ENCODE measurements at regions not wholly inside any gene's neighbourhood (a gene's known extent, or its start where the extent isn't known, plus 50 kb on each side); places are given as distances from the start of the nearest gene placed in this dataset.

DNA sequence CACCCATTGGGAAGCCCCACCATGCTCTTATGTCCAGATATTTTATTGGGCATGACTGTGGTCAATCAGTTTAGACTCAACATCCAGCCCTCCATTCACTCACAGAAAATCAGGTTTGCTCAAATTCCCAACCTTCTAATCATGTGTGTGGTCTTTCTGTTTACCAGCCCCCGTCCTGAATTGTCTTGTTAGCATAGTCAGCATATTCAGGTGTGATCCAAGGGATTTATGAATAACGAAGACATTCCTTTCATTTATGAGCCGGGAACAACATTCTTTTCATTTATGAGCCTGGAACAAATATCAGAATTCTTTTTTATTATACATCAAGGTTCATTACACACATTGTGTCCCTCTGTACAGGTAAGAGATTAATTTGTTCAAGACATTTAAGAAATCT is 376.3 kb upstream of the POM121L12 start:
- H3K36me3 Mint-ChIP-seq (ENCODE audit: insufficient read depth) = no peaks in the 10 kb centered on the region
- DNase-seq (ENCODE audit: low spot score in 2 of 2) = no peak
- no peak for ATAC-seq (replicated peaks; ENCODE audit: extremely low read depth, poor library complexity, severe bottlenecking)
- no peak overlapping the region for H3K27ac Mint-ChIP-seq (ENCODE audit: low read depth)
- H3K4me3 Mint-ChIP-seq = no peak overlapping the region
- peaks cover 16% of the 10 kb centered on the region for H3K9me3 Mint-ChIP-seq
- no peaks in the 10 kb centered on the region for H3K4me1 Mint-ChIP-seq
- H3K27me3 Mint-ChIP-seq = no peaks in the 10 kb centered on the region

- H3K9me3 Mint-ChIP-seq = peaks cover 24% of the 10 kb centered on the region
- H3K27me3 Mint-ChIP-seq = no peaks in the 10 kb centered on the region
- H3K36me3 Mint-ChIP-seq (ENCODE audit: insufficient read depth) = no peaks in the 10 kb centered on the region
- no peak for DNase-seq (ENCODE audit: low spot score in 2 of 2)
- H3K4me3 Mint-ChIP-seq = no peak overlapping the region
- H3K4me1 Mint-ChIP-seq = no peaks in the 10 kb centered on the region
- H3K27ac Mint-ChIP-seq (ENCODE audit: low read depth) = no peak overlapping the region
- no peak for ATAC-seq (replicated peaks; ENCODE audit: extremely low read depth, poor library complexity, severe bottlenecking)
Observed at GRCh38 chr7:52656098-52656497, 379.3 kb upstream of the POM121L12 start.

- peaks cover 21% of the 10 kb centered on the region for H3K9me3 Mint-ChIP-seq
- H3K36me3 Mint-ChIP-seq (ENCODE audit: insufficient read depth) = no peaks in the 10 kb centered on the region
- no peak overlapping the region for H3K27ac Mint-ChIP-seq (ENCODE audit: low read depth)
- no peak overlapping the region for H3K4me3 Mint-ChIP-seq
- H3K4me1 Mint-ChIP-seq = no peaks in the 10 kb centered on the region
- no peaks in the 10 kb centered on the region for H3K27me3 Mint-ChIP-seq
- DNase-seq (ENCODE audit: low spot score in 2 of 2) (no peak), ATAC-seq (replicated peaks; ENCODE audit: extremely low read depth, poor library complexity, severe bottlenecking) (no peak)
Observed at GRCh38 chr7:52652621-52653020, 382.8 kb upstream of the POM121L12 start.

- Mint-ChIP-seq H3K4me3 (no peak overlapping the region), H3K27me3 (no peaks in the 10 kb centered on the region), H3K4me1 (no peaks in the 10 kb centered on the region), H3K9me3 (peaks cover 21% of the 10 kb centered on the region), H3K27ac (ENCODE audit: low read depth) (no peak overlapping the region), H3K36me3 (ENCODE audit: insufficient read depth) (no peaks in the 10 kb centered on the region)
- DNase-seq (ENCODE audit: low spot score in 2 of 2) (no peak), ATAC-seq (replicated peaks; ENCODE audit: extremely low read depth, poor library complexity, severe bottlenecking) (no peak)
Observed at GRCh38 chr7:52648872-52649271, 386.6 kb upstream of the POM121L12 start.

- ATAC-seq (replicated peaks; ENCODE audit: extremely low read depth, poor library complexity, severe bottlenecking) = no peak
- Mint-ChIP-seq H3K4me3 (no peak overlapping the region), H3K27me3 (no peaks in the 10 kb centered on the region), H3K9me3 (peaks cover 12% of the 10 kb centered on the region), H3K27ac (ENCODE audit: low read depth) (no peak overlapping the region), H3K36me3 (ENCODE audit: insufficient read depth) (no peaks in the 10 kb centered on the region), H3K4me1 (no peaks in the 10 kb centered on the region)
- no peak for DNase-seq (ENCODE audit: low spot score in 2 of 2)
Observed at GRCh38 chr7:52647046-52647445, 388.4 kb upstream of the POM121L12 start.

DNA sequence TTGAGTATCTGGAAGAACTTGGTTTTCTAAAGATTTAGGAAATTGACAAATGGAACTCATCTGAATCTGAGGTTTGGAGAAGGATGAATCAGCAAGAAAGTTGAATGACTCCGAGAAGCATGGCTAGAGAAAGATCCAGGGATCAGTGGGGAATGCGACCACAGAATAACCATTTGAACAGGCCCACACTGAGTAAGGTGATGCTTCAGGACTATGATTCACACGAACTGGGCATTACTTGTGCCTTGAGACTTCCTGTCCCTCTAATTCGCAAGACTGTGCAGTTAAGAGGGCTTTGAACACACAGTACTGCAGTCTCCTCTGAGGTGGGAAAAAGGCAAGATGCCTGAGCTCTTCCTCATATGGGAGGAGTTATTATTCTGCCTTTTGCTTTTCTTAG is 395.5 kb upstream of the POM121L12 start:
- no peak overlapping the region for H3K4me3 Mint-ChIP-seq
- DNase-seq (ENCODE audit: low spot score in 2 of 2) = no peak

DNA sequence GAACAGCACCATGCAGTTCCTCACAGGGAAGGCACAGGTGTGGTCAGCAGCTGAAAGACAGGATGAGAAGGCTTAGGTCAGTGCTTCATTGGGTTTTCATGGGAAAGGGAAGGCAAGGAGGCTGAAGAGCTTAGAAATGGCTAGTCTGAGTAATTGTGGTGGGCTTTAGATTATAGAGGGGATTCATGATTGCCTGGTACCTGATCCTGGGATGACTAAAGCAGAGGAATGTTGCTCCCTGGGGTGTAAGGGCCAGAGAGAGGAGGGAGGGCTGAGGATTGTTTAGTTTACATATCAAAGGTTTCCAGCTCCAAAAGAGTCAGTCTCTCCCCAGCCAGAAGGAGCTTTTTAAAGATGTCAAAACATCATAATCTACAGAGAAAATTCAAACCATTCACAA is 396.3 kb upstream of the POM121L12 start:
- H3K4me1 Mint-ChIP-seq = no peaks in the 10 kb centered on the region
- no peak for ATAC-seq (replicated peaks; ENCODE audit: extremely low read depth, poor library complexity, severe bottlenecking)
- no peaks in the 10 kb centered on the region for H3K27me3 Mint-ChIP-seq
- no peaks in the 10 kb centered on the region for H3K36me3 Mint-ChIP-seq (ENCODE audit: insufficient read depth)
- H3K27ac Mint-ChIP-seq (ENCODE audit: low read depth) = no peak overlapping the region
- no peak overlapping the region for H3K4me3 Mint-ChIP-seq
- H3K9me3 Mint-ChIP-seq = peaks cover 21% of the 10 kb centered on the region
- no peak for DNase-seq (ENCODE audit: low spot score in 2 of 2)

More for the DNA sequence above, 395.5 kb upstream of the POM121L12 start:
- Mint-ChIP-seq H3K4me1 (no peaks in the 10 kb centered on the region), H3K9me3 (peaks cover 21% of the 10 kb centered on the region), H3K27me3 (no peaks in the 10 kb centered on the region), H3K27ac (ENCODE audit: low read depth) (no peak overlapping the region), H3K36me3 (ENCODE audit: insufficient read depth) (no peaks in the 10 kb centered on the region)
- no peak for ATAC-seq (replicated peaks; ENCODE audit: extremely low read depth, poor library complexity, severe bottlenecking)

DNA sequence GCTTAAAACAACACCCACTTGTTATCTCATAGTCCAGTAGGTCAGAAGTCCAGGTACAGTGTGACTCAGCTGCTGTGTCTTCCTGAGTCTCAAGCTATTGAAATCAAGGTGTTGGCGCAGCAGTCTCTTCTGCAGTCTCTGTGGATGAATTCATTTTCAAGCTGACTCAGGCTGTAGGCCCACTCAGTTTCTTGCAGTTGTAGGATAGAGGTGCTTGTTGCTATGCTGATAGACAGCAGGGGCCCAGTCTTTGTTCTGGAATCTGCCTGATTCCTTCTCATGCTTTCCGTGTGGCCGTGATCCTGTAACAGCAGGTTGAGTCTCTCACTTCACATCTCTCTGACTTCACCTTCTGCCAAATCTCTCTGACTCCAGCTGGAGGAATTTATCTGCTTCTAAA is 400.4 kb upstream of the POM121L12 start:
- Mint-ChIP-seq H3K27me3 (no peaks in the 10 kb centered on the region), H3K36me3 (ENCODE audit: insufficient read depth) (no peaks in the 10 kb centered on the region), H3K4me3 (no peak overlapping the region), H3K27ac (ENCODE audit: low read depth) (no peak overlapping the region), H3K4me1 (no peaks in the 10 kb centered on the region), H3K9me3 (peaks cover 28% of the 10 kb centered on the region)
- no peak for DNase-seq (ENCODE audit: low spot score in 2 of 2)
- ATAC-seq (replicated peaks; ENCODE audit: extremely low read depth, poor library complexity, severe bottlenecking) = no peak

DNA sequence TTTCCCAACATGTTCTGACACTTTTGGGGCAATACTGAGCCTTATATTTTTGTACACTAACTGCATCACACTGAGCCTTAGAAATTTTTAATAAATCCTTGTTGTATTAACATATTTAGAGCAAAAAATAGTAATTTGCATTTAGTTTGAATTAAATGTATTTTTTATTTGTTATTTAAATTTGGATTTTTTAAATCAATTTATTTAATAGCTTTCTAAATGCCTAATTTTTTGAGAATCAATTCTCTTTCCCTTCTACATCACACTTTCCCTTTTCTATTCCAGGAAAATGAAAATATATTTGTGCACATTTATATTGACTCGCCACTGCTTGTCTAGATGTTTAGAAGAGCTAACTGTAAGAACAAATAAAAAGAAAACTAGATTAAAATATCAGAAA is 414.6 kb upstream of the POM121L12 start:
- H3K4me3 Mint-ChIP-seq = no peak overlapping the region
- ATAC-seq (replicated peaks; ENCODE audit: extremely low read depth, poor library complexity, severe bottlenecking) = no peak
- peaks cover 2% of the 10 kb centered on the region for H3K9me3 Mint-ChIP-seq
- H3K27me3 Mint-ChIP-seq = no peaks in the 10 kb centered on the region
- no peaks in the 10 kb centered on the region for H3K36me3 Mint-ChIP-seq (ENCODE audit: insufficient read depth)
- H3K27ac Mint-ChIP-seq (ENCODE audit: low read depth) = no peak overlapping the region
- no peaks in the 10 kb centered on the region for H3K4me1 Mint-ChIP-seq
- no peak for DNase-seq (ENCODE audit: low spot score in 2 of 2)

DNA sequence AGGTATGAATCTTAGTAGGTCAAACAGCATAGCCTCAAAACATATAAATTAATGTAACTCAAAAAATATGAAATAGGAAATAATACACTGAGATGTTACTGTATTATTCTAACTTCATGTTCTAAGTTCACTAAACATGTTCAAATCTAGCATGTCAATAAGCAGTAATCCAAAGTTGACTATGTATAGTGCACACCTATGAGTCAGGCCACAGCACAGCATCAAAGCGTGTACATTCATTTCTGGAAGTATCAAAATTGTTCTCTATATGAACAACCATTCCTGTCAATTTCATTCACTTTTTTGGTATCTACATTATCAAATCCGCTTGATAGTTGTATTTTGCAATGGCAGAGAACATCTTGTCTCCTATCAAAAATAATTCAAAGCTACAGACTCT is 418.9 kb upstream of the POM121L12 start:
- Mint-ChIP-seq H3K27ac (ENCODE audit: low read depth) (no peak overlapping the region), H3K36me3 (ENCODE audit: insufficient read depth) (no peaks in the 10 kb centered on the region), H3K9me3 (peaks cover 20% of the 10 kb centered on the region), H3K4me3 (no peak overlapping the region), H3K4me1 (no peaks in the 10 kb centered on the region), H3K27me3 (no peaks in the 10 kb centered on the region)
- ATAC-seq (replicated peaks; ENCODE audit: extremely low read depth, poor library complexity, severe bottlenecking) = no peak
- DNase-seq (ENCODE audit: low spot score in 2 of 2) = no peak

DNA sequence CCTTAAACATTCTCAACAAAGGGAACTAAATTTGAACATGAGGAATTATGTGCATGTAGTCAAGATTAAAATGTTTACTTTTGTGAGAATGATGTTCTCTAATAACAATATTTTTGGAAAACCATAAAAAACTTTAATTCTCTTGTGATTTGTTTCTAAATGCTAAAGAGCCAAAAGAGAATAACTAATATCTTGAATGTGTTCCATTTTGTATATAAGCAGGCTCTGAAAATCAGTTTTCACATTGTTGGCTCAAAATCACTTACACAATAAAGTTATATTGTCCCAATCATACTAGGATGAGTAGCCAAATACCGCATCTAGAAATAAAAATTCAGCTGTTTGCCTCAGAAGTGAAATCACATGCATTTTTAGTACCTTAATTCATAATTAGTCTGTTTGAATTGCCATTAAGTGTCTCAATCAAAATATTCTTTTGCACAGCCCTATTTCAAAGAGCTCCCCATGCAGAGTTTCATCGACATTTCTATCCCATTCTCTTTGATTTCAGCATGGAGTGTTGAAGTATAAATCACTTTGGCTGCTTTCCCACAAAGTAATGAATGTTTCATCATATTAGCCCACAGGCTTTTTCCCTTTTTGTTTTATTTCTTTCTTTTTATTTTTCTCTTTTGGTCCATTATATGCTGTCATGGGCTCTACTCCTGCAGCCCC is 420.3 kb upstream of the POM121L12 start:
- Mint-ChIP-seq H3K27ac (ENCODE audit: low read depth) (no peak overlapping the region), H3K27me3 (no peaks in the 10 kb centered on the region), H3K4me3 (no peak overlapping the region), H3K36me3 (ENCODE audit: insufficient read depth) (no peaks in the 10 kb centered on the region), H3K4me1 (no peaks in the 10 kb centered on the region), H3K9me3 (peaks cover 25% of the 10 kb centered on the region)
- ATAC-seq (replicated peaks; ENCODE audit: extremely low read depth, poor library complexity, severe bottlenecking) (no peak), DNase-seq (ENCODE audit: low spot score in 2 of 2) (no peak)

- Mint-ChIP-seq H3K4me1 (no peaks in the 10 kb centered on the region), H3K4me3 (no peak overlapping the region), H3K27ac (ENCODE audit: low read depth) (no peak overlapping the region), H3K9me3 (peaks cover 36% of the 10 kb centered on the region), H3K36me3 (ENCODE audit: insufficient read depth) (no peaks in the 10 kb centered on the region), H3K27me3 (no peaks in the 10 kb centered on the region)
- DNase-seq (ENCODE audit: low spot score in 2 of 2) = no peak
- ATAC-seq (replicated peaks; ENCODE audit: extremely low read depth, poor library complexity, severe bottlenecking) = no peak
Observed at GRCh38 chr7:52609511-52609910, 425.9 kb upstream of the POM121L12 start.

GRCh38 chr7:52592698-52593097 is 442.7 kb upstream of the POM121L12 start:
- no peaks in the 10 kb centered on the region for H3K27me3 Mint-ChIP-seq
- no peaks in the 10 kb centered on the region for H3K36me3 Mint-ChIP-seq (ENCODE audit: insufficient read depth)
- peaks cover 18% of the 10 kb centered on the region for H3K9me3 Mint-ChIP-seq
- no peak for ATAC-seq (replicated peaks; ENCODE audit: extremely low read depth, poor library complexity, severe bottlenecking)
- no peak for DNase-seq (ENCODE audit: low spot score in 2 of 2)
- no peak overlapping the region for H3K4me3 Mint-ChIP-seq
- no peaks in the 10 kb centered on the region for H3K4me1 Mint-ChIP-seq
- no peak overlapping the region for H3K27ac Mint-ChIP-seq (ENCODE audit: low read depth)

GRCh38 chr7:52586704-52587103 is 448.7 kb upstream of the POM121L12 start:
- Mint-ChIP-seq H3K9me3 (peaks cover 16% of the 10 kb centered on the region), H3K4me3 (no peak overlapping the region), H3K4me1 (no peaks in the 10 kb centered on the region), H3K27me3 (no peaks in the 10 kb centered on the region), H3K36me3 (ENCODE audit: insufficient read depth) (no peaks in the 10 kb centered on the region), H3K27ac (ENCODE audit: low read depth) (no peak overlapping the region)
- no peak for DNase-seq (ENCODE audit: low spot score in 2 of 2)
- no peak for ATAC-seq (replicated peaks; ENCODE audit: extremely low read depth, poor library complexity, severe bottlenecking)

Data from central memory CD8-positive, alpha-beta T cell (primary cell).